ENCODE measurements at regions not wholly inside any gene's neighbourhood (a gene's known extent, or its start where the extent isn't known, plus 50 kb on each side); places are given as distances from the start of the nearest gene placed in this dataset.

- Histone ChIP-seq H3K27me3 (ENCODE audit: control insufficient read depth in 4 of 4, insufficient read depth in 4 of 4, low read length in 3 of 4) (peaks cover 0 to 2% (median 0%) of the 10 kb centered on the region in 4 donors), H3K9me3 (ENCODE audit: control insufficient read depth in 4 of 4, low read length in 3 of 4) (no peaks in the 10 kb centered on the region), H3K27ac (ENCODE audit: low read depth in 1 of 2, low read length in 2 of 2) (no peak overlapping the region), H3K36me3 (ENCODE audit: control insufficient read depth in 4 of 4, insufficient read depth in 3 of 4, low read depth in 1 of 4, low read length in 3 of 4) (no peaks in the 10 kb centered on the region), H3K4me1 (ENCODE audit: control insufficient read depth in 4 of 4, insufficient read depth in 4 of 4, low read length in 3 of 4) (no peaks in the 10 kb centered on the region), H3K4me3 (ENCODE audit: low read depth in 1 of 3, low read length in 3 of 3) (no peak overlapping the region), H3K9ac (ENCODE audit: low read depth in 1 of 2, low read length in 2 of 2) (no peak overlapping the region)
- TF ChIP-seq JUND (IDR thresholded peaks at IDR 0.05) (no peak), FOXA2 (IDR thresholded peaks at IDR 0.05) (no peak), MAX (IDR thresholded peaks at IDR 0.05) (no peak), FOXA1 (IDR thresholded peaks at IDR 0.05) (no peak), NR2F2 (IDR thresholded peaks at IDR 0.05) (no peak), CTCF (IDR thresholded peaks at IDR 0.05; ENCODE audit: low read depth, low read length, missing input control) (no peak), HNF4A (conservative IDR thresholded peaks at IDR 0.05) (no peak), TAF1 (conservative IDR thresholded peaks at IDR 0.05) (no peak), GABPA (IDR thresholded peaks at IDR 0.05 in 1 of 2, conservative IDR thresholded peaks at IDR 0.05 in 1 of 2) (no peak), RXRA (IDR thresholded peaks at IDR 0.05) (no peak), ZBTB33 (IDR thresholded peaks at IDR 0.05) (no peak), YY1 (IDR thresholded peaks at IDR 0.05) (no peak), RAD21 (IDR thresholded peaks at IDR 0.05) (no peak), SP1 (IDR thresholded peaks at IDR 0.05) (no peak)
- DNase-seq (ENCODE audit: low spot score), result no peak
- WGBS, result 58% methylated on average over 3 of the region's 3 CpGs
These were observed 423.9 kb downstream of the DMRT2 start for GRCh38 chr9:1473956-1474634.

- Histone ChIP-seq H3K4me1 (ENCODE audit: control insufficient read depth in 4 of 4, insufficient read depth in 4 of 4, low read length in 3 of 4) (no peaks in the 10 kb centered on the region), H3K36me3 (ENCODE audit: control insufficient read depth in 4 of 4, insufficient read depth in 3 of 4, low read depth in 1 of 4, low read length in 3 of 4) (no peaks in the 10 kb centered on the region), H3K9ac (ENCODE audit: low read depth in 1 of 2, low read length in 2 of 2) (no peak overlapping the region), H3K4me3 (ENCODE audit: low read depth in 1 of 3, low read length in 3 of 3) (no peak overlapping the region), H3K27ac (ENCODE audit: low read depth in 1 of 2, low read length in 2 of 2) (no peak overlapping the region), H3K9me3 (ENCODE audit: control insufficient read depth in 4 of 4, low read length in 3 of 4) (no peaks in the 10 kb centered on the region), H3K27me3 (ENCODE audit: control insufficient read depth in 4 of 4, insufficient read depth in 4 of 4, low read length in 3 of 4) (peaks cover 0 to 2% (median 0%) of the 10 kb centered on the region in 4 donors)
- no peak for DNase-seq (ENCODE audit: low spot score)
- TF ChIP-seq EGR1 (IDR thresholded peaks at IDR 0.05; ENCODE audit: low read depth in 2 of 2) (no peak), CTCF (IDR thresholded peaks at IDR 0.05; ENCODE audit: low read depth, low read length, missing input control) (no peak), RXRA (IDR thresholded peaks at IDR 0.05) (no peak), TAF1 (conservative IDR thresholded peaks at IDR 0.05) (no peak), ATF3 (IDR thresholded peaks at IDR 0.05) (no peak), ZBTB33 (IDR thresholded peaks at IDR 0.05) (no peak), JUND (IDR thresholded peaks at IDR 0.05) (no peak)
- whole genome bisulfite sequencing, result 46% methylated on average over 1 of the region's 1 CpG
These were observed 424.5 kb downstream of the DMRT2 start for GRCh38 chr9:1474671-1475070.

Data from liver (tissue), 8 donors.